ENCODE measurements at regions not wholly inside any gene's neighbourhood (a gene's known extent, or its start where the extent isn't known, plus 50 kb on each side); places are given as distances from the start of the nearest gene placed in this dataset.
A peak's percentile ranks its signal among the peaks of the same experiment; 100 is the strongest.
"Not testable (repeated sequence)": the region's sequence is repeated elsewhere in the genome, so short reads cannot be mapped to it uniquely, and the experiment has no call there.

GRCh38 chr1:191495040-191495439 lies 663.2 kb upstream of the RGS18 start:
- DNase-seq (ENCODE audit: low read depth) = no peak
- in situ Hi-C loops (cut with HindIII; ENCODE audit: low pct_unique_long_range_greater_than_20kb, low sequenced_read_pairs) = no loop called here

- DNase-seq (ENCODE audit: low read depth) = peak; percentile 16
- in situ Hi-C loops (cut with HindIII; ENCODE audit: low pct_unique_long_range_greater_than_20kb, low sequenced_read_pairs) = no loop called here
These were observed 659.9 kb upstream of the RGS18 start for GRCh38 chr1:191498318-191498717.

- DNase-seq (ENCODE audit: low read depth) = no peak
- in situ Hi-C loops (cut with HindIII; ENCODE audit: low pct_unique_long_range_greater_than_20kb, low sequenced_read_pairs) = no loop called here
These were observed 659.4 kb upstream of the RGS18 start for GRCh38 chr1:191498825-191499224.

GRCh38 chr1:191504999-191505398 lies 653.3 kb upstream of the RGS18 start:
- DNase-seq (ENCODE audit: low read depth) = no peak

GRCh38 chr1:191508239-191508638 lies 650.0 kb upstream of the RGS18 start:
- peak; percentile 16 for DNase-seq (ENCODE audit: low read depth)

More at GRCh38 chr1:191504999-191505398, 653.3 kb upstream of the RGS18 start:
- in situ Hi-C loops (cut with HindIII; ENCODE audit: low pct_unique_long_range_greater_than_20kb, low sequenced_read_pairs) = no loop called here

GRCh38 chr1:191511480-191511879 lies 646.8 kb upstream of the RGS18 start:
- DNase-seq (ENCODE audit: low read depth); in situ Hi-C loops (cut with HindIII; ENCODE audit: low pct_unique_long_range_greater_than_20kb, low sequenced_read_pairs): not testable (repeated sequence)

More at GRCh38 chr1:191508239-191508638, 650.0 kb upstream of the RGS18 start:
- in situ Hi-C loops (cut with HindIII; ENCODE audit: low pct_unique_long_range_greater_than_20kb, low sequenced_read_pairs) = no loop called here

GRCh38 chr1:191517826-191518225 lies 640.4 kb upstream of the RGS18 start:
- in situ Hi-C loops (cut with HindIII; ENCODE audit: low pct_unique_long_range_greater_than_20kb, low sequenced_read_pairs) = no loop called here
- DNase-seq (ENCODE audit: low read depth) = no peak

GRCh38 chr1:191519519-191519918 lies 638.7 kb upstream of the RGS18 start:
- in situ Hi-C loops (cut with HindIII; ENCODE audit: low pct_unique_long_range_greater_than_20kb, low sequenced_read_pairs) = no loop called here
- DNase-seq (ENCODE audit: low read depth) = no peak

- in situ Hi-C loops (cut with HindIII; ENCODE audit: low pct_unique_long_range_greater_than_20kb, low sequenced_read_pairs) = no loop called here
- DNase-seq (ENCODE audit: low read depth) = no peak
These were observed 637.9 kb upstream of the RGS18 start for GRCh38 chr1:191520345-191520744.

GRCh38 chr1:191525944-191526343 lies 632.3 kb upstream of the RGS18 start:
- in situ Hi-C loops (cut with HindIII; ENCODE audit: low pct_unique_long_range_greater_than_20kb, low sequenced_read_pairs); DNase-seq (ENCODE audit: low read depth): not testable (repeated sequence)

- DNase-seq (ENCODE audit: low read depth) = no peak
- in situ Hi-C loops (cut with HindIII; ENCODE audit: low pct_unique_long_range_greater_than_20kb, low sequenced_read_pairs) = no loop called here
These were observed 630.0 kb upstream of the RGS18 start for GRCh38 chr1:191528275-191528674.

GRCh38 chr1:191530928-191531327 lies 627.3 kb upstream of the RGS18 start:
- in situ Hi-C loops (cut with HindIII; ENCODE audit: low pct_unique_long_range_greater_than_20kb, low sequenced_read_pairs) = no loop called here

GRCh38 chr1:191533254-191533653 lies 625.0 kb upstream of the RGS18 start:
- in situ Hi-C loops (cut with HindIII; ENCODE audit: low pct_unique_long_range_greater_than_20kb, low sequenced_read_pairs) = no loop called here
- no peak for DNase-seq (ENCODE audit: low read depth)

More at GRCh38 chr1:191530928-191531327, 627.3 kb upstream of the RGS18 start:
- DNase-seq (ENCODE audit: low read depth) = no peak

- DNase-seq (ENCODE audit: low read depth) = no peak
- in situ Hi-C loops (cut with HindIII; ENCODE audit: low pct_unique_long_range_greater_than_20kb, low sequenced_read_pairs) = no loop called here
These were observed 621.4 kb upstream of the RGS18 start for GRCh38 chr1:191536791-191537429.

- in situ Hi-C loops (cut with HindIII; ENCODE audit: low pct_unique_long_range_greater_than_20kb, low sequenced_read_pairs) = no loop called here
- no peak for DNase-seq (ENCODE audit: low read depth)
These were observed 616.5 kb upstream of the RGS18 start for GRCh38 chr1:191541758-191542157.

- DNase-seq (ENCODE audit: low read depth) = no peak
- in situ Hi-C loops (cut with HindIII; ENCODE audit: low pct_unique_long_range_greater_than_20kb, low sequenced_read_pairs) = no loop called here
These were observed 615.8 kb upstream of the RGS18 start for GRCh38 chr1:191542444-191542843.

GRCh38 chr1:191546803-191547202 lies 611.5 kb upstream of the RGS18 start:
- no peak for DNase-seq (ENCODE audit: low read depth)
- in situ Hi-C loops (cut with HindIII; ENCODE audit: low pct_unique_long_range_greater_than_20kb, low sequenced_read_pairs) = no loop called here

- in situ Hi-C loops (cut with HindIII; ENCODE audit: low pct_unique_long_range_greater_than_20kb, low sequenced_read_pairs) = no loop called here
- no peak for DNase-seq (ENCODE audit: low read depth)
These were observed 607.2 kb upstream of the RGS18 start for GRCh38 chr1:191551019-191551418.

GRCh38 chr1:191558379-191558778 lies 599.9 kb upstream of the RGS18 start:
- DNase-seq (ENCODE audit: low read depth) = no peak
- in situ Hi-C loops (cut with HindIII; ENCODE audit: low pct_unique_long_range_greater_than_20kb, low sequenced_read_pairs) = no loop called here

- in situ Hi-C loops (cut with HindIII; ENCODE audit: low pct_unique_long_range_greater_than_20kb, low sequenced_read_pairs) = no loop called here
These were observed 597.0 kb upstream of the RGS18 start for GRCh38 chr1:191561276-191561675.

More at GRCh38 chr1:191561276-191561675, 597.0 kb upstream of the RGS18 start:
- no peak for DNase-seq (ENCODE audit: low read depth)
